ENCODE measurements at regions not wholly inside any gene's neighbourhood (a gene's known extent, or its start where the extent isn't known, plus 50 kb on each side); places are given as distances from the start of the nearest gene placed in this dataset.

- TF ChIP-seq CTCF (conservative IDR thresholded peaks at IDR 0.05 in 1 of 2, IDR thresholded peaks at IDR 0.05 in 1 of 2; ENCODE audit: extremely low read depth in 1 of 2, insufficient read depth in 1 of 2, low read depth in 1 of 2, low read length in 2 of 2): no peak
- TF ChIP-seq EZH2 (IDR thresholded peaks at IDR 0.05; ENCODE audit: borderline replicate concordance, low read length): no peak
Observed at GRCh38 chr2:221762496-221762895, 190.4 kb upstream of the EPHA4 start.

Data from mammary epithelial cell (primary cell).